Ectodermal cell (in vitro differentiated cells): ENCODE measurements at regions not wholly inside any gene's neighbourhood (a gene's known extent, or its start where the extent isn't known, plus 50 kb on each side); places are given as distances from the start of the nearest gene placed in this dataset.

Source experiments
- H3K27ac ChIP-seq: 2 replicates; pipeline ENCODE4 v1.7.0; 2013; ENCODE audit warnings: mild to moderate bottlenecking, low read depth, low read length; ENCODE audit not compliant: insufficient read depth, poor library complexity, severe bottlenecking
- H3K27me3 ChIP-seq: 2 replicates; pipeline ENCODE4 v1.7.0; 2013; ENCODE audit warnings: mild to moderate bottlenecking, low read length; ENCODE audit not compliant: insufficient read depth, control insufficient read depth, poor library complexity, severe bottlenecking
- H3K36me3 ChIP-seq: one replicate; pipeline ENCODE4 v1.7.0; 2013; ENCODE audit warnings: low read length; ENCODE audit not compliant: control insufficient read depth, insufficient read depth
- H3K4me1 ChIP-seq: one replicate; pipeline ENCODE4 v1.7.0; 2013; ENCODE audit warnings: low read length; ENCODE audit not compliant: control insufficient read depth, insufficient read depth
- H3K4me3 ChIP-seq: 2 replicates; pipeline ENCODE4 v1.7.0; 2013; ENCODE audit warnings: low read depth, low read length, control low read depth; ENCODE audit not compliant: insufficient read depth
- H3K9me3 ChIP-seq: 2 replicates; pipeline ENCODE4 v1.7.0; 2013; ENCODE audit warnings: mild to moderate bottlenecking, low read length, moderate library complexity; ENCODE audit not compliant: control insufficient read depth
- WGBS, 2 experiments: methylation state at CpG; one replicate each; pipeline ENCODE4 v1.1.7; 2013; ENCODE audit warnings: missing lambda C conversion rate in 2 of 2; 5-methylcytosine and 5-hydroxymethylcytosine counted together

- Histone ChIP-seq H3K4me1 (no peaks in the 10 kb centered on the region), H3K9me3 (no peaks in the 10 kb centered on the region), H3K4me3 (no peak overlapping the region), H3K36me3 (no peaks in the 10 kb centered on the region), H3K27me3 (no peaks in the 10 kb centered on the region), H3K27ac (no peak overlapping the region)
- 41 to 89% methylated on average over 1 to 2 of the region's 3 CpGs for WGBS, 2 experiments
These were observed 339.6 kb downstream of the TRIB2 start for GRCh38 chr2:13056259-13056843.

- no peaks in the 10 kb centered on the region for H3K4me1 ChIP-seq
- H3K27ac ChIP-seq: no peak overlapping the region
- no peak overlapping the region for H3K4me3 ChIP-seq
- no peaks in the 10 kb centered on the region for H3K27me3 ChIP-seq
- no peaks in the 10 kb centered on the region for H3K36me3 ChIP-seq
- H3K9me3 ChIP-seq: no peaks in the 10 kb centered on the region
These were observed 340.9 kb downstream of the TRIB2 start for GRCh38 chr2:13057671-13058070.

- no peaks in the 10 kb centered on the region for H3K27me3 ChIP-seq
- 88% methylated on average over 1 of the region's 1 CpG; no CpG with 5 or more reads in 1 of the 2 experiments for WGBS, 2 experiments
- H3K9me3 ChIP-seq: no peaks in the 10 kb centered on the region
These were observed 349.9 kb downstream of the TRIB2 start for GRCh38 chr2:13066676-13067075.

GRCh38 chr2:13067508-13067907 lies 350.8 kb downstream of the TRIB2 start:
- H3K4me1 ChIP-seq: no peaks in the 10 kb centered on the region
- H3K4me3 ChIP-seq: no peak overlapping the region
- no peaks in the 10 kb centered on the region for H3K27me3 ChIP-seq
- no peak overlapping the region for H3K27ac ChIP-seq
- 91% methylated on average over 2 of the region's 2 CpGs for WGBS, 2 experiments
- H3K9me3 ChIP-seq: no peaks in the 10 kb centered on the region
- H3K36me3 ChIP-seq: no peaks in the 10 kb centered on the region

More at GRCh38 chr2:13066676-13067075, 349.9 kb downstream of the TRIB2 start:
- Histone ChIP-seq H3K27ac (no peak overlapping the region), H3K36me3 (no peaks in the 10 kb centered on the region), H3K4me1 (no peaks in the 10 kb centered on the region), H3K4me3 (no peak overlapping the region)

- H3K4me3 ChIP-seq: no peak overlapping the region
- no peaks in the 10 kb centered on the region for H3K4me1 ChIP-seq
- no peaks in the 10 kb centered on the region for H3K36me3 ChIP-seq
- H3K9me3 ChIP-seq: no peaks in the 10 kb centered on the region
- no peaks in the 10 kb centered on the region for H3K27me3 ChIP-seq
- no peak overlapping the region for H3K27ac ChIP-seq
These were observed 373.2 kb downstream of the TRIB2 start for GRCh38 chr2:13089971-13090370.

- Histone ChIP-seq H3K4me1 (no peaks in the 10 kb centered on the region), H3K36me3 (no peaks in the 10 kb centered on the region), H3K27ac (no peak overlapping the region), H3K9me3 (no peaks in the 10 kb centered on the region), H3K27me3 (no peaks in the 10 kb centered on the region), H3K4me3 (no peak overlapping the region)
- 42 to 61% methylated on average over 1 of the region's 1 CpG for WGBS, 2 experiments
These were observed 374.7 kb downstream of the TRIB2 start for GRCh38 chr2:13091455-13091854.

- no peak overlapping the region for H3K4me3 ChIP-seq
- WGBS, 2 experiments: 71 to 78% methylated on average over 2 of the region's 2 CpGs
- no peak overlapping the region for H3K27ac ChIP-seq
- no peaks in the 10 kb centered on the region for H3K36me3 ChIP-seq
- no peaks in the 10 kb centered on the region for H3K4me1 ChIP-seq
- H3K27me3 ChIP-seq: no peaks in the 10 kb centered on the region
- no peaks in the 10 kb centered on the region for H3K9me3 ChIP-seq
These were observed 375.2 kb downstream of the TRIB2 start for GRCh38 chr2:13091861-13092378.

- 100% methylated on average over 1 of the region's 1 CpG; no CpG with 5 or more reads in 1 of the 2 experiments for WGBS, 2 experiments
These were observed 376.8 kb downstream of the TRIB2 start for GRCh38 chr2:13093416-13093991.

GRCh38 chr2:13102397-13103063 lies 385.8 kb downstream of the TRIB2 start:
- no peak overlapping the region for H3K4me3 ChIP-seq
- no peaks in the 10 kb centered on the region for H3K4me1 ChIP-seq
- H3K27ac ChIP-seq: no peak overlapping the region
- 84 to 92% methylated on average over 4 of the region's 4 CpGs for WGBS, 2 experiments
- H3K36me3 ChIP-seq: no peaks in the 10 kb centered on the region
- H3K9me3 ChIP-seq: no peaks in the 10 kb centered on the region
- no peaks in the 10 kb centered on the region for H3K27me3 ChIP-seq

More at GRCh38 chr2:13093416-13093991, 376.8 kb downstream of the TRIB2 start:
- no peaks in the 10 kb centered on the region for H3K4me1 ChIP-seq
- no peak overlapping the region for H3K27ac ChIP-seq
- no peaks in the 10 kb centered on the region for H3K27me3 ChIP-seq
- H3K4me3 ChIP-seq: no peak overlapping the region
- no peaks in the 10 kb centered on the region for H3K36me3 ChIP-seq
- no peaks in the 10 kb centered on the region for H3K9me3 ChIP-seq

- no peaks in the 10 kb centered on the region for H3K36me3 ChIP-seq
- no peaks in the 10 kb centered on the region for H3K4me1 ChIP-seq
- H3K9me3 ChIP-seq: no peaks in the 10 kb centered on the region
- H3K27me3 ChIP-seq: no peaks in the 10 kb centered on the region
- no peak overlapping the region for H3K4me3 ChIP-seq
- WGBS, 2 experiments: 89 to 94% methylated on average over 1 of the region's 1 CpG
- H3K27ac ChIP-seq: no peak overlapping the region
These were observed 386.4 kb downstream of the TRIB2 start for GRCh38 chr2:13103151-13103550.
